ENCODE measurements at regions not wholly inside any gene's neighbourhood (a gene's known extent, or its start where the extent isn't known, plus 50 kb on each side); places are given as distances from the start of the nearest gene placed in this dataset.

DNA sequence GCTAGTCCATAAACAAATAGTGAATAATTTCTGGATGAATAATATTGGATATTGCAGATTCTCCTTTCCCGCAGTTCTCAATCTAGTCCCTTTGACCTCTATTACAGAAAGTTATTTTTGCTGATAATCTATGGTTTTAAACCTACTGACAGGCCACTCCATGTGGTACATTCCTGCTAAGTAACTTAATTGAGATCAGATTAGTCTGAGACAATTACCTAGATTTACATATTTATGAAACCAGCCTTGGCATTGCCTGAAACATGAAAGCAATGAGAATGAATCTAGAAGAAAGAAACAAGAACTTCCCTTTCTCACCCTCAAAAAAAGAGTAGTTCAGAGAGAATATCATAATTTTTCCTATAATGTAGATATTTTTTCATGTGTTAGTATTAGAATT is 964.2 kb downstream of the JRKL start (continued):
- TF ChIP-seq ZNF696 (CRISPR knock-in tag; conservative IDR thresholded peaks at IDR 0.05) (no peak), RUNX1 (IDR thresholded peaks at IDR 0.05; ENCODE audit: low read depth) (no peak), ZC3H11A (IDR thresholded peaks at IDR 0.05; ENCODE audit: low read depth, low read length) (no peak), RAD51 (IDR thresholded peaks at IDR 0.05; ENCODE audit: borderline replicate concordance, low read depth) (no peak), ETV5 (CRISPR knock-in tag; IDR thresholded peaks at IDR 0.05; ENCODE audit: low read depth) (no peak), BRCA1 (IDR thresholded peaks at IDR 0.05) (no peak), BRCA1 (CRISPR knock-in tag; IDR thresholded peaks at IDR 0.05) (no peak), NFE2L1 (tag; IDR thresholded peaks at IDR 0.05; ENCODE audit: borderline replicate concordance, low read depth) (no peak), GTF2B (IDR thresholded peaks at IDR 0.05; ENCODE audit: extremely low read depth, insufficient read length) (no peak), PTRF (tag; IDR thresholded peaks at IDR 0.05) (no peak)
- TF ChIP-seq, protein P1, sequence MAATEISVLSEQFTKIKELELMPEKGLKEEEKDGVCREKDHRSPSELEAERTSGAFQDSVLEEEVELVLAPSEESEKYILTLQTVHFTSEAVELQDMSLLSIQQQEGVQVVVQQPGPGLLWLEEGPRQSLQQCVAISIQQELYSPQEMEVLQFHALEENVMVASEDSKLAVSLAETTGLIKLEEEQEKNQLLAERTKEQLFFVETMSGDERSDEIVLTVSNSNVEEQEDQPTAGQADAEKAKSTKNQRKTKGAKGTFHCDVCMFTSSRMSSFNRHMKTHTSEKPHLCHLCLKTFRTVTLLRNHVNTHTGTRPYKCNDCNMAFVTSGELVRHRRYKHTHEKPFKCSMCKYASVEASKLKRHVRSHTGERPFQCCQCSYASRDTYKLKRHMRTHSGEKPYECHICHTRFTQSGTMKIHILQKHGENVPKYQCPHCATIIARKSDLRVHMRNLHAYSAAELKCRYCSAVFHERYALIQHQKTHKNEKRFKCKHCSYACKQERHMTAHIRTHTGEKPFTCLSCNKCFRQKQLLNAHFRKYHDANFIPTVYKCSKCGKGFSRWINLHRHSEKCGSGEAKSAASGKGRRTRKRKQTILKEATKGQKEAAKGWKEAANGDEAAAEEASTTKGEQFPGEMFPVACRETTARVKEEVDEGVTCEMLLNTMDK (IDR thresholded peaks at IDR 0.05; ENCODE audit: borderline replicate concordance, insufficient read depth, low read depth, low read length, poor library complexity, severe bottlenecking), result no peak

Measured in K562 (cell line).